IMR-90 (cell line): ENCODE measurements at regions not wholly inside any gene's neighbourhood (a gene's known extent, or its start where the extent isn't known, plus 50 kb on each side); places are given as distances from the start of the nearest gene placed in this dataset.

Experiments used
- RAD21 ChIP-seq: IDR thresholded peaks from 2 replicates; pipeline ENCODE4 v1.6.1; 2012; ENCODE audit warnings: low read length, improper control_type of control experiment
- TF ChIP-seq, protein P1 (sequence below): conservative IDR thresholded peaks from 2 replicates; pipeline ENCODE4 v1.5.1; 2012; ENCODE audit warnings: mild to moderate bottlenecking, low read depth, low read length, improper control_type of control experiment

- TF ChIP-seq RAD21, result no peak
- TF ChIP-seq, protein P1, sequence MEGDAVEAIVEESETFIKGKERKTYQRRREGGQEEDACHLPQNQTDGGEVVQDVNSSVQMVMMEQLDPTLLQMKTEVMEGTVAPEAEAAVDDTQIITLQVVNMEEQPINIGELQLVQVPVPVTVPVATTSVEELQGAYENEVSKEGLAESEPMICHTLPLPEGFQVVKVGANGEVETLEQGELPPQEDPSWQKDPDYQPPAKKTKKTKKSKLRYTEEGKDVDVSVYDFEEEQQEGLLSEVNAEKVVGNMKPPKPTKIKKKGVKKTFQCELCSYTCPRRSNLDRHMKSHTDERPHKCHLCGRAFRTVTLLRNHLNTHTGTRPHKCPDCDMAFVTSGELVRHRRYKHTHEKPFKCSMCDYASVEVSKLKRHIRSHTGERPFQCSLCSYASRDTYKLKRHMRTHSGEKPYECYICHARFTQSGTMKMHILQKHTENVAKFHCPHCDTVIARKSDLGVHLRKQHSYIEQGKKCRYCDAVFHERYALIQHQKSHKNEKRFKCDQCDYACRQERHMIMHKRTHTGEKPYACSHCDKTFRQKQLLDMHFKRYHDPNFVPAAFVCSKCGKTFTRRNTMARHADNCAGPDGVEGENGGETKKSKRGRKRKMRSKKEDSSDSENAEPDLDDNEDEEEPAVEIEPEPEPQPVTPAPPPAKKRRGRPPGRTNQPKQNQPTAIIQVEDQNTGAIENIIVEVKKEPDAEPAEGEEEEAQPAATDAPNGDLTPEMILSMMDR, result no peak
These were observed 337.2 kb upstream of the SALL3 start for GRCh38 chr18:78642296-78642951.
